Testis (tissue), 2 donors: ENCODE measurements at regions not wholly inside any gene's neighbourhood (a gene's known extent, or its start where the extent isn't known, plus 50 kb on each side); places are given as distances from the start of the nearest gene placed in this dataset.

Experiments used
- DNase-seq: peaks from one replicate; pipeline ENCODE4 v3.0.0-alpha.2; 2019
- H3K27ac ChIP-seq, 2 donors: fragments of 200-600 bp; sonication (generic); one replicate each; pipeline ENCODE4 v1.5.1; 2019
- H3K27me3 ChIP-seq: fragments of 200-600 bp; sonication (generic); one replicate; pipeline ENCODE4 v1.5.1; 2019
- H3K36me3 ChIP-seq: fragments of 200-600 bp; sonication (generic); one replicate; pipeline ENCODE4 v1.5.1; 2017; ENCODE audit warnings: low read depth; ENCODE audit errors: missing control alignments
- H3K4me1 ChIP-seq: fragments of 200-600 bp; sonication (generic); one replicate; pipeline ENCODE4 v1.5.1; 2019
- H3K4me3 ChIP-seq, 2 donors: fragments of 200-600 bp; sonication (generic); one replicate each; pipeline ENCODE4 v1.5.1; 2017 to 2019
- H3K9me3 ChIP-seq: fragments of 200-600 bp; sonication (generic); one replicate; pipeline ENCODE4 v1.5.1; 2017
- CTCF ChIP-seq, 3 experiments: fragments of 450-650 bp in 2 of 3; fragments of 200-600 bp in 1 of 3; sonication (generic) in 1 of 3; IDR thresholded peaks; one replicate each; pipeline ENCODE4 v1.5.1; 2016 to 2019; ENCODE audit warnings: antibody characterized with exemption in 3 of 3, mild to moderate bottlenecking in 2 of 3, moderate library complexity in 1 of 3
- POLR2A ChIP-seq: fragments of 450-650 bp; IDR thresholded peaks from one replicate; pipeline ENCODE4 v1.6.1; 2017; ENCODE audit warnings: antibody characterized with exemption, mild to moderate bottlenecking, moderate library complexity
- WGBS, 2 donors: methylation state at CpG; one replicate each; pipeline ENCODE4 v1.1.5; 2018; 5-methylcytosine and 5-hydroxymethylcytosine counted together
- intact Hi-C: fragments of 100-400 bp; cut with DNase I; formaldehyde crosslinking; loops from one replicate; pipeline ENCODE4 v1.15.1; 2023; ENCODE audit warnings: low total_unique reads

- Histone ChIP-seq H3K36me3 (no peaks in the 10 kb centered on the region), H3K9me3 (no peaks in the 10 kb centered on the region), H3K4me1 (no peaks in the 10 kb centered on the region), H3K27ac (no peak overlapping the region), H3K27me3 (no peaks in the 10 kb centered on the region), H3K4me3 (no peak overlapping the region)
- DNase-seq, result no peak
- intact Hi-C loops, result no loop called here
- TF ChIP-seq CTCF (IDR thresholded peaks at IDR 0.05) (no peak), POLR2A (no peak)
Observed at GRCh38 chr13:70206671-70207070, 98.4 kb upstream of the KLHL1 start.

- no peak for DNase-seq
- H3K36me3 ChIP-seq, result no peaks in the 10 kb centered on the region
- WGBS, 2 donors, result 90 to 96% methylated on average over 5 of the region's 5 CpGs
- no peaks in the 10 kb centered on the region for H3K9me3 ChIP-seq
- no peaks in the 10 kb centered on the region for H3K27me3 ChIP-seq
- intact Hi-C loops, result no loop called here
- TF ChIP-seq CTCF (IDR thresholded peaks at IDR 0.05) (no peak), POLR2A (no peak)
- H3K4me3 ChIP-seq, result no peak overlapping the region
- no peaks in the 10 kb centered on the region for H3K4me1 ChIP-seq
- no peak overlapping the region for H3K27ac ChIP-seq
Observed at GRCh38 chr13:70203661-70204229, 95.5 kb upstream of the KLHL1 start.

GRCh38 chr13:70191034-70191433, 82.8 kb upstream of the KLHL1 start:
- Histone ChIP-seq H3K4me1 (no peaks in the 10 kb centered on the region), H3K9me3 (no peaks in the 10 kb centered on the region), H3K36me3 (no peaks in the 10 kb centered on the region), H3K27me3 (no peaks in the 10 kb centered on the region), H3K4me3 (no peak overlapping the region), H3K27ac (no peak overlapping the region)
- no peak for DNase-seq
- intact Hi-C loops, result no loop called here
- TF ChIP-seq POLR2A (no peak), CTCF (IDR thresholded peaks at IDR 0.05) (no peak)

- no peak for DNase-seq
- no peaks in the 10 kb centered on the region for H3K36me3 ChIP-seq
- WGBS, 2 donors, result 78 to 86% methylated on average over 2 of the region's 2 CpGs
- intact Hi-C loops, result no loop called here
- TF ChIP-seq CTCF (IDR thresholded peaks at IDR 0.05) (no peak), POLR2A (no peak)
- H3K4me1 ChIP-seq, result no peaks in the 10 kb centered on the region
- no peak overlapping the region for H3K27ac ChIP-seq
- no peak overlapping the region for H3K4me3 ChIP-seq
- no peaks in the 10 kb centered on the region for H3K9me3 ChIP-seq
- H3K27me3 ChIP-seq, result no peaks in the 10 kb centered on the region
Observed at GRCh38 chr13:70189981-70190380, 81.7 kb upstream of the KLHL1 start.

- H3K9me3 ChIP-seq, result no peaks in the 10 kb centered on the region
- no peak overlapping the region for H3K4me3 ChIP-seq
- intact Hi-C loops, result no loop called here
- no peaks in the 10 kb centered on the region for H3K4me1 ChIP-seq
- 85 to 98% methylated on average over 2 of the region's 2 CpGs for WGBS, 2 donors
- H3K27me3 ChIP-seq, result no peaks in the 10 kb centered on the region
- H3K36me3 ChIP-seq, result no peaks in the 10 kb centered on the region
- no peak for DNase-seq
- no peak overlapping the region for H3K27ac ChIP-seq
- no peak for TF ChIP-seq POLR2A
- TF ChIP-seq CTCF (IDR thresholded peaks at IDR 0.05), result no peak
Observed at GRCh38 chr13:70188567-70188966, 80.3 kb upstream of the KLHL1 start.
